DND-41 (cell line): ENCODE measurements at regions not wholly inside any gene's neighbourhood (a gene's known extent, or its start where the extent isn't known, plus 50 kb on each side); places are given as distances from the start of the nearest gene placed in this dataset.

Source experiments
- EZH2 ChIP-seq: IDR thresholded peaks from 3 replicates; pipeline ENCODE4 v1.6.1; 2012; ENCODE audit warnings: borderline replicate concordance, low read depth, mild to moderate bottlenecking, moderate library complexity, low read length, inconsistent platforms; ENCODE audit not compliant: severe bottlenecking
- TF ChIP-seq, protein P1 (sequence below): IDR thresholded peaks from 2 replicates; pipeline ENCODE4 v1.5.1; 2012; ENCODE audit warnings: borderline replicate concordance, low read length, moderate library complexity, mild to moderate bottlenecking; ENCODE audit not compliant: poor library complexity, severe bottlenecking; ENCODE audit errors: extremely low read depth

DNA sequence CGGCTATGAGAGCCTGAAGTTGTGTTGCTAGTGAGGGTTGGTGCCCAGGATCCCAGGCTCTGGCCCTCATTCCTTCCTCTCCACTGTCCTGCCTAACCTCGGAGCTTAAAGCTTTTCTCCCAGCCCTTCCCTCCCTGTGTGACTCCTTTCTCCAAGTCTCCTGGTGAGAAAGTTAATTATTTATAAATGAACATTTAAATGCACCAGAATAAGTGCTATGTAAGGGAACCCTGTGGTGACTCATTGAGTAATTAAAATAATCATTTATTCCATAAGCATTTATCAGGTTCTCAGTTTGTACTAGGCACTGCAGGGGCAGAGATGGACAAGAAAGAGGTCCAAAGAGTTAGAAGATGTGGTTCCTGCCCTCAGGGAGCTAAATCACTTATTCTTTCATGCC lies 89.1 kb upstream of the ISX start:
- TF ChIP-seq EZH2 = no peak
- TF ChIP-seq, protein P1, sequence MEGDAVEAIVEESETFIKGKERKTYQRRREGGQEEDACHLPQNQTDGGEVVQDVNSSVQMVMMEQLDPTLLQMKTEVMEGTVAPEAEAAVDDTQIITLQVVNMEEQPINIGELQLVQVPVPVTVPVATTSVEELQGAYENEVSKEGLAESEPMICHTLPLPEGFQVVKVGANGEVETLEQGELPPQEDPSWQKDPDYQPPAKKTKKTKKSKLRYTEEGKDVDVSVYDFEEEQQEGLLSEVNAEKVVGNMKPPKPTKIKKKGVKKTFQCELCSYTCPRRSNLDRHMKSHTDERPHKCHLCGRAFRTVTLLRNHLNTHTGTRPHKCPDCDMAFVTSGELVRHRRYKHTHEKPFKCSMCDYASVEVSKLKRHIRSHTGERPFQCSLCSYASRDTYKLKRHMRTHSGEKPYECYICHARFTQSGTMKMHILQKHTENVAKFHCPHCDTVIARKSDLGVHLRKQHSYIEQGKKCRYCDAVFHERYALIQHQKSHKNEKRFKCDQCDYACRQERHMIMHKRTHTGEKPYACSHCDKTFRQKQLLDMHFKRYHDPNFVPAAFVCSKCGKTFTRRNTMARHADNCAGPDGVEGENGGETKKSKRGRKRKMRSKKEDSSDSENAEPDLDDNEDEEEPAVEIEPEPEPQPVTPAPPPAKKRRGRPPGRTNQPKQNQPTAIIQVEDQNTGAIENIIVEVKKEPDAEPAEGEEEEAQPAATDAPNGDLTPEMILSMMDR = no peak
